AG08395 (cell line): ENCODE measurements at regions not wholly inside any gene's neighbourhood (a gene's known extent, or its start where the extent isn't known, plus 50 kb on each side); places are given as distances from the start of the nearest gene placed in this dataset.

Experiments
- DNase-seq: peaks from one replicate; pipeline ENCODE4 v3.0.0; 2012; ENCODE audit warnings: mixed read lengths, low spot score

- DNase-seq = no peak
These were observed 64.9 kb downstream of the CD2 start for GRCh38 chr1:116819081-116819480.

- peak; percentile 18 for DNase-seq
These were observed 66.1 kb downstream of the CD2 start for GRCh38 chr1:116820369-116820768.

- DNase-seq = no peak
These were observed 67.5 kb downstream of the CD2 start for GRCh38 chr1:116821763-116822162.

- DNase-seq = no peak
These were observed 70.5 kb downstream of the CD2 start for GRCh38 chr1:116824631-116825206.

GRCh38 chr1:116825207-116825719 lies 71.0 kb downstream of the CD2 start:
- no peak for DNase-seq

- DNase-seq = no peak
These were observed 71.6 kb downstream of the CD2 start for GRCh38 chr1:116825720-116826438.

- DNase-seq = no peak
These were observed 72.8 kb downstream of the CD2 start for GRCh38 chr1:116826818-116827606.

GRCh38 chr1:116827607-116828105 lies 73.4 kb downstream of the CD2 start:
- no peak for DNase-seq

GRCh38 chr1:116832308-116832931 lies 77.3 kb upstream of the PTGFRN start:
- no peak for DNase-seq

GRCh38 chr1:116832932-116833578 lies 76.7 kb upstream of the PTGFRN start:
- DNase-seq = no peak

- DNase-seq = no peak
These were observed 76.0 kb upstream of the PTGFRN start for GRCh38 chr1:116833718-116834117.

GRCh38 chr1:116834595-116834994 lies 75.1 kb upstream of the PTGFRN start:
- no peak for DNase-seq

- DNase-seq = no peak
These were observed 74.6 kb upstream of the PTGFRN start for GRCh38 chr1:116835161-116835560.

- no peak for DNase-seq
These were observed 73.6 kb upstream of the PTGFRN start for GRCh38 chr1:116836099-116836498.

GRCh38 chr1:116841569-116842344 lies 68.0 kb upstream of the PTGFRN start:
- no peak for DNase-seq

GRCh38 chr1:116842654-116843053 lies 67.1 kb upstream of the PTGFRN start:
- no peak for DNase-seq

GRCh38 chr1:116844775-116845174 lies 64.9 kb upstream of the PTGFRN start:
- no peak for DNase-seq

- no peak for DNase-seq
These were observed 62.5 kb upstream of the PTGFRN start for GRCh38 chr1:116847190-116847589.

- DNase-seq = peak; percentile 68
These were observed 61.8 kb upstream of the PTGFRN start for GRCh38 chr1:116847688-116848531.

- no peak for DNase-seq
These were observed 59.3 kb upstream of the PTGFRN start for GRCh38 chr1:116850436-116850835.
